ENCODE measurements at regions not wholly inside any gene's neighbourhood (a gene's known extent, or its start where the extent isn't known, plus 50 kb on each side); places are given as distances from the start of the nearest gene placed in this dataset.

DNA sequence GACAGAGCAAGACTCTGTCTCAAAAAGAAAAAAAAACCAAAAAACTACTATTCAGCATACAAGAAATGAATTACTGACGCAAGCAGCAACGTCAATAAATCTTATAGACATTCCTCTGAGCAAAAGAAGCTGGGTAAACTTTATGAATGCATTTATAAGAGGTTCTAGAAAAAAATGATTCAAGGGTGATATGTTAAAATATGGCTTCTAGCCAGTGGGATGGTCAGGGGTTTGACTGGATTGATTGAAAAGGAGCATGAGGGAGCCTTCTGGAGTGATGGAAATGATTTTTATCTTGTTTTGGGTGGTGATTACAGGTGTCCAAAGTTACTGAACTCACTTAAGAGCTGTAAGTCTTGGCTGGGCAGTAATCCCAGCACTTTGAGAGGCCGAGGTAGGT lies 64.9 kb upstream of the SALL4 start:
- DNase-seq, result no peak

DNA sequence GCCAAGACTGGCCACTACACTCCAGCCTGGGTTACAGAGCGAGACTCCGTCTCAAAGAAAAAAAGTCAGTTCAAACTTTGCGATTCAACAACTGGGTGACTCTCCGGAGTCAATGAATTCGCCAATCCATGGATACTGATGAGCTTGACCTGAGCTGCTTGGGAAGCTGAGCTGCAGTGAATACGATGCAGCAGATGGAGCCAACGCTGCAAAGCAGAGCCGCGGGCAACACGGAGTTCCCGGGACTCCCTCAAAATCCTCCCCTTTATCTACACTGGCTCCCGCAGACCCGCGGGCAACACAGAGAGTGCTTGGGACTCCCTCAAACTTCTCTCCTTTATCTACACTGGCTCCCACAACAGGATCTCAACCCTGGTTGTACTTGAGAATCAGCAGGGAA lies 62.6 kb upstream of the SALL4 start:
- DNase-seq, result no peak

DNA sequence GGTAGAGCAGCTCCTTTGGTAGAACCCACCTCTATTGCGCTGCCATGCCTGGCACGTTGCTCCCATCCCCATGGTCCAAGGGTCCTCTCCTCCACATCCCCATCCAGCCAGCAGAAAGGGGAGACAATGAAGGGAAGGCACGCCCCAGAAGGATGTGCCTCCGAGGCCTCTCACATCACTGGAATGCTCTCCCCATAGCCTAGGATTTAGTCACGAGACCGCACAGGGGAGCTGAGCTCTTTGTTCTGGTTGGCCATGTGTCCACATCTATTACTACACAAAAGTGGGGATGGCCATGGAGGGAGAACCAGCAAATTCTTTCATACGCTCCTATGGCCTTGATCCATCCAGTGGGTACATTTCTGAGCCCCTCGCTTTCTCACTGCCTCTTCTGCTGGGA lies 60.5 kb upstream of the SALL4 start:
- DNase-seq, result no peak

DNA sequence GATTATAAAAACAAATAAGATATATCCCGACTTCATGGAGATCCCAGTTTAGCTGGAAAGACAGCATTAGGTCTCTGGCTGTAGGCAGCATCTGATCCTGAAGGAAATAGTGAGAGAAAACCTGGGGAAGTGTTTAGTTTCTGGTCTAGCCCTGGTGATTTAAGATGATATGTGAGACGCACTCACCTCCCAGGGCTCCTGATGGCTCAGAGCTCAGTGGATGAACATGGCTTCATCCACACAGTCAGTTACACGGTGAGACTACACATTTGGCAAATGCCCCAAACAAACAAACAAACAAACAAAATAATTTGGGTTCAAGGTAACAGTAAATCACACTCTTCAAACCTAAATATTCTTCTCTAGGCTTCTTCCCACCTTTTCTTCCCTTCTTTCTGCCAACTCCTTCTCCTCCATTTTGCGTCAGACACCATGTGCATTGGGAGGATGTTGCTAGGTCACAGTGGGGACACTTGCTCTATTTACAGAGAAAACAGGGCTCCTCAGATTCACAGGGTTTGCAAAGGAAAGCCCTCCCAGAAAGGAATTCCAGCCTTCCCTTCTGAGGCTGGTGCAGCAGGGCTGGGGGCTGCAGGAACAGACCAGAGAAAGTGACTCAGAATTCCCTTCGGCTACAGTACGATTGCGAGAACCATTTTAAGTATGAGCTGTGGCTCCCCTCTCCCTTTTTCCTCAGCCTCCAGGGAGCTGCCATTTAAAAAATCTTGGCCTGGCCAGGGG lies 59.6 kb upstream of the SALL4 start:
- no peak for DNase-seq

DNA sequence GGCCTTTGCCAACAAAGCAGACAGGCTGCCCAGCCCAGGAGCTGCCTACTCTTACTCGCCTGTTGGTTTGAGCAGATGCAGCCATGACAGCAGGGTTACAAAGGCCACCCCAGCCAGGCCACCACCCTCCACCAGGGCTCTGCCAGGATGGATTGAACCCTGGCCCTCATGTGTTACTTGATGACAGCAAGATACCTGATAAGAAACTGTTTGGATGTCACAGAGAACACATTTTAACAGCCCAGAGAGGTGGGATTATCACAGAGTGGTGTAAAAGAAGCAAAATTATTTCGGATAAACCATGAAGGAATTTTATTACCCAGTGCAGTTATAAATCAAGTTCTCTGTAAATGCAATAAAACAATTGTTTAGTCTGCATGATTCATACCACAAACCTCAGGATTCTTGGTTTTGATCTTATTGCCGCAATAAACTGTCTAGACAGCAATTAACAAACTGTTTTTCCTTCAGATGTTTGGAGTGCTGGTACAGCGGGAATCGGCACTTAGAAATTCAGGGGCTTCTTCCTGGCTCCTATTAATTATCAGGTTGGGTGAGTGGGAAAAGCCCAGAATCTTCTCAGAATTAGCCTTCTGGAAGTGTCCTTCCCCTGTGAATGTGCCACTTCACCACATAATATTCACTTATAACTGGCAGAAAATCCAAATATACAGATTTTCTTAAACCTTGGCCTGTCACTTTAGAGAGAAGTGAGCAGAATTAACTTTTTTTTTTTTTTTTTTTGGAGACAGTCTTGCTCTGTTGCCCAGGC lies 58.0 kb upstream of the SALL4 start:
- DNase-seq, result no peak

DNA sequence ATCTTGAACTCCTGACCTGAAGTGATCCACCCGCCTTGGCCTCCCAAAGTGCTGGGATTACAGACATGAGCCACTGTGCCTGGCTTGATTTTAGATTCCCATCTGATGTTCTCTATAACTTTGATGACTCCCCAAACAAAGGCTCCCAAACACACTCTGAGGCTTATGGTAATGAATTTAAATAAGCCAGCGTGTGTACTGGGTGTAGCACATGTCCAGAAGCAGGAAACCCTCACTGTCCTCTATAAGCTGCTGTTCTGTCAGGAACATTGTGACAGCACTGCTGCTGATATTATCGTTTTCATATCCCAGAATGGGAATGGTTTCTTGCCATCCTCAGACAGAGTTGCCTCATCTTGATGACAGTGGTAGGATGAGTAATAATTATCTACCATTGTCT lies 54.1 kb upstream of the SALL4 start:
- DNase-seq, result no peak

DNA sequence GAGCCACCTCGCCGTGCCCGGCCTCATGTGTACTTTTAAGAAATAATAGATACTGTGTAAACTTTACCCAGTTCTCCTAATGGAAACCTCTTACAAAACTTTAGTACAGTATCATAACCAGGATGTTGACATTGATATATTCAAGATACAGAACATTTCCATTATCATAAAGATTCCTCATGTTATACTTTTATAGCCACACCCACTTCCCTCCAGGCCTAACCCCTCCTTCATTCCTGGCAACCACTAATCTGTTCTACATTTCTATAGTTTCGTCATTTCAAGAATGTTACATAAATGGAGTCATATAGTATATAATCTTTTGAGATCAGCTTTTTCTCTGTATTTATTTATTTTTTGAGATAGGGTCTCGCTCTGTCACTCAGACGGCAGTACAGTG lies 52.6 kb upstream of the SALL4 start:
- DNase-seq, result no peak
